ENCODE measurements at regions not wholly inside any gene's neighbourhood (a gene's known extent, or its start where the extent isn't known, plus 50 kb on each side); places are given as distances from the start of the nearest gene placed in this dataset.
"Not testable (repeated sequence)": the region's sequence is repeated elsewhere in the genome, so short reads cannot be mapped to it uniquely, and the experiment has no call there.

- no peak for FAIRE-seq
- no peak for DNase-seq (ENCODE audit: low spot score)
Observed at GRCh38 chrX:18102006-18102405, 118.7 kb downstream of the BEND2 start.

GRCh38 chrX:18101087-18101486 lies 119.6 kb downstream of the BEND2 start:
- no peak for FAIRE-seq

GRCh38 chrX:18099745-18100144 lies 120.9 kb downstream of the BEND2 start:
- no peak for FAIRE-seq
- DNase-seq (ENCODE audit: low spot score), result no peak

More at GRCh38 chrX:18101087-18101486, 119.6 kb downstream of the BEND2 start:
- no peak for DNase-seq (ENCODE audit: low spot score)

GRCh38 chrX:18098763-18099162 lies 121.9 kb downstream of the BEND2 start:
- FAIRE-seq, result no peak

GRCh38 chrX:18076434-18076833 lies 144.3 kb downstream of the BEND2 start:
- FAIRE-seq, result no peak
- DNase-seq (ENCODE audit: low spot score), result no peak

More at GRCh38 chrX:18098763-18099162, 121.9 kb downstream of the BEND2 start:
- peak; percentile 1 for DNase-seq (ENCODE audit: low spot score)

- no peak for FAIRE-seq
- no peak for DNase-seq (ENCODE audit: low spot score)
Observed at GRCh38 chrX:18075603-18076002, 145.1 kb downstream of the BEND2 start.

GRCh38 chrX:18068045-18068444 lies 152.6 kb downstream of the BEND2 start:
- DNase-seq (ENCODE audit: low spot score); FAIRE-seq: not testable (repeated sequence)

- FAIRE-seq (no peak), DNase-seq (ENCODE audit: low spot score) (no peak)
Observed at GRCh38 chrX:18065956-18066355, 154.7 kb downstream of the BEND2 start.

GRCh38 chrX:18051690-18052089 lies 169.0 kb downstream of the BEND2 start:
- no peak for FAIRE-seq
- DNase-seq (ENCODE audit: low spot score), result no peak

GRCh38 chrX:18047491-18047890 lies 173.2 kb downstream of the BEND2 start:
- DNase-seq (ENCODE audit: low spot score) (no peak), FAIRE-seq (no peak)

- FAIRE-seq (no peak), DNase-seq (ENCODE audit: low spot score) (no peak)
Observed at GRCh38 chrX:18045436-18045835, 175.2 kb downstream of the BEND2 start.

GRCh38 chrX:18042776-18043175 lies 177.9 kb downstream of the BEND2 start:
- FAIRE-seq (no peak), DNase-seq (ENCODE audit: low spot score) (no peak)

GRCh38 chrX:18041656-18042055 lies 179.0 kb downstream of the BEND2 start:
- no peak for DNase-seq (ENCODE audit: low spot score)
- FAIRE-seq, result no peak

GRCh38 chrX:18039023-18039422 lies 177.9 kb upstream of the RAI2 start:
- DNase-seq (ENCODE audit: low spot score), result no peak
- FAIRE-seq, result no peak

GRCh38 chrX:18036394-18036793 lies 175.3 kb upstream of the RAI2 start:
- FAIRE-seq (no peak), DNase-seq (ENCODE audit: low spot score) (no peak)

- DNase-seq (ENCODE audit: low spot score) (no peak), FAIRE-seq (no peak)
Observed at GRCh38 chrX:18034945-18035344, 173.8 kb upstream of the RAI2 start.

- no peak for FAIRE-seq
- DNase-seq (ENCODE audit: low spot score), result no peak
Observed at GRCh38 chrX:18034504-18034903, 173.4 kb upstream of the RAI2 start.

- FAIRE-seq, result no peak
- no peak for DNase-seq (ENCODE audit: low spot score)
Observed at GRCh38 chrX:18032486-18033221, 171.6 kb upstream of the RAI2 start.

GRCh38 chrX:18031726-18032375 lies 170.8 kb upstream of the RAI2 start:
- DNase-seq (ENCODE audit: low spot score) (no peak), FAIRE-seq (no peak)

GRCh38 chrX:18030656-18031055 lies 169.6 kb upstream of the RAI2 start:
- not testable (repeated sequence) for DNase-seq (ENCODE audit: low spot score); FAIRE-seq

- DNase-seq (ENCODE audit: low spot score) (peak; percentile 4), FAIRE-seq (no peak)
Observed at GRCh38 chrX:18026166-18026565, 165.1 kb upstream of the RAI2 start.

GRCh38 chrX:18017411-18017810 lies 156.3 kb upstream of the RAI2 start:
- FAIRE-seq (no peak), DNase-seq (ENCODE audit: low spot score) (no peak)

GRCh38 chrX:18016941-18017340 lies 155.8 kb upstream of the RAI2 start:
- FAIRE-seq, result no peak
- no peak for DNase-seq (ENCODE audit: low spot score)

Measured in urothelium cell line (cell line).